Right hindlimb (tissue), 1 donor: ENCODE measurements at regions not wholly inside any gene's neighbourhood (a gene's known extent, or its start where the extent isn't known, plus 50 kb on each side); places are given as distances from the start of the nearest gene placed in this dataset.

Source experiments
- DNase-seq: peaks from one replicate; pipeline ENCODE4 v3.0.0-alpha.2; 2018

- no peak for DNase-seq
Measured at GRCh38 chr9:79189511-79189924, 382.2 kb upstream of the TLE4 start.

- no peak for DNase-seq
Measured at GRCh38 chr9:79193001-79193400, 378.8 kb upstream of the TLE4 start.

- no peak for DNase-seq
Measured at GRCh38 chr9:79193501-79194223, 378.1 kb upstream of the TLE4 start.

GRCh38 chr9:79195879-79196278 is 375.9 kb upstream of the TLE4 start:
- no peak for DNase-seq

GRCh38 chr9:79196606-79197005 is 375.2 kb upstream of the TLE4 start:
- DNase-seq: no peak

GRCh38 chr9:79200336-79200735 is 371.4 kb upstream of the TLE4 start:
- DNase-seq: no peak

- no peak for DNase-seq
Measured at GRCh38 chr9:79201636-79202035, 370.1 kb upstream of the TLE4 start.

GRCh38 chr9:79208791-79209396 is 362.9 kb upstream of the TLE4 start:
- no peak for DNase-seq

- DNase-seq: no peak
Measured at GRCh38 chr9:79210541-79211243, 361.1 kb upstream of the TLE4 start.

- DNase-seq: no peak
Measured at GRCh38 chr9:79213417-79214125, 358.2 kb upstream of the TLE4 start.

- no peak for DNase-seq
Measured at GRCh38 chr9:79215821-79216220, 355.9 kb upstream of the TLE4 start.

GRCh38 chr9:79220251-79220650 is 351.5 kb upstream of the TLE4 start:
- DNase-seq: no peak

GRCh38 chr9:79220666-79221065 is 351.1 kb upstream of the TLE4 start:
- no peak for DNase-seq

GRCh38 chr9:79221084-79221483 is 350.7 kb upstream of the TLE4 start:
- DNase-seq: no peak

GRCh38 chr9:79222483-79222882 is 349.3 kb upstream of the TLE4 start:
- DNase-seq: no peak

GRCh38 chr9:79224672-79225433 is 346.9 kb upstream of the TLE4 start:
- DNase-seq: no peak

GRCh38 chr9:79233542-79233941 is 338.2 kb upstream of the TLE4 start:
- DNase-seq: no peak

GRCh38 chr9:79236466-79236865 is 335.3 kb upstream of the TLE4 start:
- DNase-seq: no peak

GRCh38 chr9:79237861-79238260 is 333.9 kb upstream of the TLE4 start:
- no peak for DNase-seq

- DNase-seq: no peak
Measured at GRCh38 chr9:79240774-79241173, 331.0 kb upstream of the TLE4 start.

GRCh38 chr9:79242489-79242888 is 329.3 kb upstream of the TLE4 start:
- no peak for DNase-seq

GRCh38 chr9:79246170-79246569 is 325.6 kb upstream of the TLE4 start:
- no peak for DNase-seq

GRCh38 chr9:79247021-79247420 is 324.7 kb upstream of the TLE4 start:
- no peak for DNase-seq
